K562 (cell line): ENCODE measurements at regions not wholly inside any gene's neighbourhood (a gene's known extent, or its start where the extent isn't known, plus 50 kb on each side); places are given as distances from the start of the nearest gene placed in this dataset.

ENCODE experiments used
- CBFA2T3 ChIP-seq: fragments of 450-650 bp; IDR thresholded peaks from 2 replicates; pipeline ENCODE4 v1.6.1; 2017
- NCOR1 ChIP-seq: fragments of 450-650 bp; IDR thresholded peaks from 2 replicates; pipeline ENCODE4 v1.6.1; 2016; ENCODE audit warnings: mild to moderate bottlenecking, moderate library complexity
- PBX2 ChIP-seq, 2 experiments: IDR thresholded peaks in 1 of 2; conservative IDR thresholded peaks in 1 of 2; 2 replicates each; pipeline ENCODE4 v1.6.1; 2016; ENCODE audit warnings: low read depth in 2 of 2, mild to moderate bottlenecking in 1 of 2, missing compliant biosample characterization in 1 of 2, missing genetic modification characterization in 1 of 2, moderate library complexity in 1 of 2
- PKNOX1 ChIP-seq: fragments of 450-650 bp; IDR thresholded peaks from 2 replicates; pipeline ENCODE4 v1.6.1; 2016

- TF ChIP-seq PKNOX1: no peak
- no peak for TF ChIP-seq PBX2 (CRISPR knock-in tag; IDR thresholded peaks at IDR 0.05; ENCODE audit: low read depth)
- no peak for TF ChIP-seq PBX2 (tag; conservative IDR thresholded peaks at IDR 0.05; ENCODE audit: low read depth)
- TF ChIP-seq CBFA2T3: no peak
- TF ChIP-seq NCOR1: no peak
These were observed 594.1 kb downstream of the ETS1 start for GRCh38 chr11:127993281-127993680.
